IPS-NIHi7 (cell line): ENCODE measurements at regions not wholly inside any gene's neighbourhood (a gene's known extent, or its start where the extent isn't known, plus 50 kb on each side); places are given as distances from the start of the nearest gene placed in this dataset.
"Not testable (repeated sequence)": the region's sequence is repeated elsewhere in the genome, so short reads cannot be mapped to it uniquely, and the experiment has no call there.

Experiments
- DNase-seq: peaks from one replicate; pipeline ENCODE4 v3.0.0; 2012; ENCODE audit warnings: mixed read lengths; ENCODE audit errors: extremely low spot score

DNA sequence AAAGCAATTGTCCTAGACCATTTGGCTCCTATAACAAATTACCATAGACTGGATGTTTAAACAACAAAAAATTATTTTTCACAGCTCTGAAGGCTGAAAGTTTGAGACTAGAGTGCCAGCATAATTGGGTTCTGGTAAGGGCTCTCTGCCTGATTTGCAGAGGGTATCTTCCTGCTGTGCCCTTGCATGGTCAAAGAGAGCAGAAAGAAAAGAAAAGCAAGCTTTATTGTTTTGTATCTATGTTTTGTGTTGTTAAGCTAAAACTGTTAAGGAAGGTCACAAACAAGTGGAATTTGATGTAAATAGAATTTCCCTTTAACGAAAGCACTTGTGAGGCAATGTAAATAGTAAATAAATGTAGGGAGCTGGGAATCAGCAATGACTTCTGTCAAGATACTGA is 1031.0 kb upstream of the ATXN7L3B start:
- DNase-seq = no peak

DNA sequence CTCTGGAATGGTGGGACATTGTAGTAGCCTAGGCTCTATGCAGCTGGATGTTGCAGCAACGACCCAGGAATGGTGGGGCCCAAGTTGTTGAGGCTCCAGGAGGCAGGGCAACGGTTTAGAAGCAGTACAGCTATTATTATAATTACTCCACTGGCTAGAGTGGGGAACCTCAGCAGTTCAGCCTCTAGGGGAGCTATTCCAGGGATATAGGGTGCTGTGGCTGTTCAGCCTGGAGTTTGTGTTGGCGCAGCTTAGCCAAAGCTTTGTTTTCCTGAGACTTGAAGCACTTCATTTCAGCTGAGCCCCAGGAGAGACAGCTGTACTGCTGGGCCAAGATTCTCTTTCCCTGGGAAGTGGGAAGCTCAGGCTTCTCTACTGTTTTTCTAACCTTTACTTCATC is 1023.0 kb upstream of the ATXN7L3B start:
- DNase-seq = peak; percentile 29

DNA sequence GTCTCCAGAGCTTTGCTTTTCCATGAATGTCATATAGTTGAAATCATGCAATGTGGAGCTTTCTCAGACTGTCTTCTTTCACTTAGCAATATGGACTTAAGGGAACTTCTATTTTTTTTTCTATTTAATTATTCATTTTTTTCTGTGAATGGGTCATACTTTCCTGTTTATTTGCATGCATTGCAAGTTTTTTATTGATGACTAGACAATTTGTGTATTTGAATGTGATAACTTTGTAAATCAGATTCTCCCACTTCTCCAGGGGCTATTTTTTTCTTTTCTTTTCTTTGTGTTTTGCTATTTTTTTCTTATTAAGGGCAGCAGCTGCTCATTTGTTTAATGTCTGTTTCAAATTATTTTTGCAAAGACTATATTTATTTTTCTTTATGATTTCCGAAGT is 1019.8 kb upstream of the ATXN7L3B start:
- no peak for DNase-seq

DNA sequence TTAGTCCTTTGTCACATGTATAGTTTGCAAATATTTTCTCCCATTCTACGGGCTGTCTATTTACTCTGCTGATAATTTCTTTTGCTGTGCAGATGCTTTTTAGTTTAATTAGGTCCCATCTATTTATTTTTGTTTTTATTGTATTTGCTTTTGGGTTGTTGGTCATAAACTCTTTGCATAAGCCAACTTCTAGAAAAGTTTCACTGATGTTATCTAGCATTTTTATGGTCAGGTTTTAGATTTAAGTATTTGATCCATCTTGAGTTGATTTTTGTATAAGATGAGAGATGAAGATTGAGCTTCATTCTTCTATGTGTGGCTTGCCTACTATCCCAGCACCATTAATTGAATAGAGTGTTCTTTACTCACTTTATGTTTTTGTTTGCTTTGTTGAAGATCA is 1008.4 kb upstream of the ATXN7L3B start:
- DNase-seq = no peak

DNA sequence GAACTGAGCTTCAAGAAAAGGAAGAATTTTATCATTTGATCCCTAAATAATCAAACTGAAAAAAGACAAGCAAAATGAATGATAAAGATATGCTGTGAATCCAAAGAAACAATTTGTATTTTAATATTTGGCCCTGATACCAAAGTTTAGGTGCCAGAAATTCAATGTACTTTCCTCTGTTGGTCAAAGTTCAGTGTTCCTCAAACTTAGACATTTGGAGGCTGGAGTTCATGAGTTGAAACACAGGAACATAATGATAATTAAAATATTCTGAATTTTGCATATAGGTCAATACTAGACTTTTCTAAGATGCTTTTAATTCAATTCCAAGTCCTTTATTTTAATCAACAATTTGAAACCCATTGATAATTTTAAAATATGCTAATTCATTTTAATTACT is 1007.7 kb upstream of the ATXN7L3B start:
- DNase-seq = no peak

DNA sequence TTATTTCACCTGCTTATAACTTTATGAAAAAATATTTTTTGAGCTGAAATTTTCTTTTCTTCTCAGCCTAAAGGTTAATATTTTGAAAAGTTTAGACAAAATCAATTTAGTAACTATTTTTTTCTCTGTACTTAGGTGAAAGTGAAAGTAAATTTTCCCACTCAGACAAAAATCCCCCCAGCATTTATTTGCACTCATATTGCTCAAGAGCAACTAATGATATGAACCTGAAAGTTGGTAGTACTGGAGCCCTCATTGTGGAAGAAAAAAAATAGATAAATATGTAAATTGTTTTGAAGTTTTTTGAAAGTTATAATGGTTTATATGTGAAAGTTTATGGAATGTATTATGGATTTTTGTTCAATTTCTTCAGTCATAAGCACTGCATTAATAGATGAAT is 1005.9 kb upstream of the ATXN7L3B start:
- DNase-seq = no peak

DNA sequence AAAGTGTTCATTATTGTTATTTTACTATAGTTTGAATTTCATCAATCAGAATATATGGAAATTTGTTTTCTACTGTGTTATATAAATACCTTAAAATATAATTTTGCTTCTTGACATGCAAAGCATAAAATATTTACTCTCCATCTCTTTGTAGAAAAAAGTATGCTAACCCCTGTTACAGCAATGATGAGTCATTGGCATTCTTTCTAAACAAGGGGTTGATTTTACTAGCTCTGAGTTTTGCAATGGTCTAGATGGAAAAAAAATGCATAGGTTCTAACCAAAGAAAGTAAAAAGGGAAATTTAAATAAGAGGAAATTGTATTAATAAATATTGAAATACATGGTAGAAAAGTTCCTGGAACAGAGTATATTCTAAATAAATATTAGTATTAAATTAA is 990.2 kb upstream of the ATXN7L3B start:
- no peak for DNase-seq

DNA sequence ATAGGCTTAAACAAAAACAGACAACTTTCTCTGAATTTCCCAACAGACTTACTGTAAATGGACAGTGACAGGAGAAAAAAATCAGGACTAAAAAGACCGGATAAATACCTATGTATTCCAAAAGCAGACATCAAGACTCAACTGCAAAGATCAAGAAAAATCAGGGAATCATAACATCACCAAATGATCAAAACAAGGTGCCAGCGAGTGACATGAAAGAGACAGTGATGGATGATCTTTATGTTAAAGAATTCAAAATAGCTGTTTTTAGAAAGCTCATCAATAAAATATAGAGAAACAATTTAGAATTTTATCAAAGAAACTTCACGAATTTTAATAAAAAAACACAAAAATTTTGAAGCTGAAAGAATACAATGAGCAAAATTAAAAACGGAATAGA is 952.5 kb upstream of the ATXN7L3B start:
- no peak for DNase-seq

DNA sequence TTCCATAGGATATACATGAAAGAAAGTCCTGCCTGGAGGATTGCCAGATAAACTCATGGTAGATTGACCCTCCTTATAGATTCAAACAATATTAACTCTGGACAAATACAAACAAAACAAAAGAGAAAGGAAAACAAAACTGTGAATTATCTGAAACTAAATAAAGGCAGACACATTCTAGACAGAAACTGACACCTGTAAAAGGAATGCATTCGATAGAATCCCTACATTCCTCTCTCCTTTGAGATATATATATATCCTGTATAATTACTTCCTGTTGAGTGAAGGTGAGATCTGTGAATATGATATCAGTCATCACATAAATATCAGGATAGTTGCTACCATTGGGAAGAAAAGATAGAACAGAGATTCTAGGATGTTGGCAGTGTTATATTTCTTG is 948.4 kb upstream of the ATXN7L3B start:
- no peak for DNase-seq

DNA sequence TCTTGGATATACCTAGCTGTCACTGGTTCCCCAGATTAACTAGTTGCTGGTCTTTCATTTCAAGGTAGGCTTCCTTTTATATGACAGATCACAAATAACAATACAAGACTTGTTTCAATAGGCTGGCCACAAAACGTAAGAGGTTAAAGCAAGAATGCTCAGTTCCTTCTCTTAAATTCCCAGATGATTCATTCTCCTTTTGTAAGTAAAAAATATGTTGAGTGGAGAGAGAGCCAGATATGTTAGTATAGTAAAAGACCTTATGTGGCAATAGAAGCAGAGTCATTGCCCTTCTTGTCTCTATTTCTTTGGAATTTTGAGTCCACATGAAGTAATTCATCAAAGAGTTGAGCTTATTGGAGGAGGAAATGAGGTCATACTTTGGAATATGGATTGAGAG is 939.0 kb upstream of the ATXN7L3B start:
- DNase-seq = no peak

DNA sequence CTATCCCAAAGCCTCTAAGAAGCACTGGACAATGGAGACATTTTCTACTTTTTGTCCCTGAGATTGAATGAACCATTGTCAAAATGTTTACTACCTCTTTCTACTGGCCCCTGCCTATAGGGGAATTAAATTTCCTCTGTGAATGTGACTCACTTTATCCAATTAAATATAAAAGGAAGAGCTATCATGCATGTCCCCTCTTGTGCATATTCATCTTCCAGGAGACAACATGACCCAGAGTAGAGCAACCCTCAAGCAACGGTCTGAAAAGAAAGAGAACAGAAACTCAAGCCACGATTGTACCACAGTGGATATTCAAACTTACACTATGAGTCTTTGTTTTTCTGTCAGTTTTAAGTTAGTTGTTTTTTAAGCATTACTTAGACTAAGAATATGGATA is 938.4 kb upstream of the ATXN7L3B start:
- DNase-seq = no peak

DNA sequence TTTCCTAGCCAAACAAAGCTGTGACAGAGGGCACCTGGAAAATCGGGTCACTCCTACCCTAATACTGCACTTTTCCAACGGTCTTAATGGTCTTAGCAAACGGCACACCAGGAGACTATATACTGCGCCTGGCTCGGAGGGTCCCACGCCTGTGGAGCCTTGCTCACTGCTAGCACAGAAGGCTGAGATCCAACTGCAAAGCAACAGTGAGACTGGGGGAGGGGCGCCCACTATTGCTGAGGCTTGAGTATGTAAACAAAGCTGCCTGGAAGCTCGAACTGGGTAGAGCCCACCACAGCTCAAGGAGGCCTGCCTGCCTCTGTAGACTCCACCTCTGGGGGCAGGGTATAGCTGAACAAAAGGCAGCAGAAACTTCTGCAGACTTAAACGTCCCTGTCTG is 931.7 kb upstream of the ATXN7L3B start:
- DNase-seq = not testable (repeated sequence)

DNA sequence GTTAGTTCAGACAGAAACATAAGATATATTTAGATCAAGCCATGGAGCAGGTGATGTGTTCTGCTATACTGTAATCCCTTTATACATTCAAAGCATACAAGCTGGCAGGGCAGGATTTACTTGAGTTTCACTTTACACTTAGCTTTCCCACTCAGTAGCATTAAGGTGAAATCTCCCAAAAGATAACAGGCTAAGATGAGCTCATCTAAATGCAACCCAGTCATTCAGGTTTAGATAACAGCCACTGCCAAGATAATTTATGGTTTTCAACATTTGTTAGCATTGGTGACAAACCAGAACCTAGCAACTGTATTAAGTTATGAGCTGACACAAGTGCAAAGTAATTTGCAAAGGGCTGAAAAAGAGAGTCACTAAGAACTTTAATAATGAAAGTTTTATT is 925.1 kb upstream of the ATXN7L3B start:
- DNase-seq = peak; percentile 10

DNA sequence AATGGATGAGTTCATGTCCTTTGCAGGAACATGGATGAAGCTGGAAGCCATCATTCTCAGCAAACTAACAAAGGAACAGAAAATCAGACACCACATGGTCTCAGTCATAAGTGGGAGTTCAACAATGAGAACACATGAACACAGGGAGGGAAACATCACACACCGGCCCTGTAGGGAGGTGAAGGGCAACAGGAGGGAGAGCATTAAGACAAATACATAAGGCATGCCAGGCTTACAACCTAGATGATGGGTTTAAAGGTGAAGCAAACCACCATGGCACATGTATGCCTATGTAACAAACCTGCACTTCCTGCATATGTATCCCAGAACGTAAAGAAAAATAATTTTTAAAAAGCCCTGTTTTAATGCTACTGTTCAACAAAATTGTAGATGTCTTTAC is 914.2 kb upstream of the ATXN7L3B start:
- DNase-seq = no peak

DNA sequence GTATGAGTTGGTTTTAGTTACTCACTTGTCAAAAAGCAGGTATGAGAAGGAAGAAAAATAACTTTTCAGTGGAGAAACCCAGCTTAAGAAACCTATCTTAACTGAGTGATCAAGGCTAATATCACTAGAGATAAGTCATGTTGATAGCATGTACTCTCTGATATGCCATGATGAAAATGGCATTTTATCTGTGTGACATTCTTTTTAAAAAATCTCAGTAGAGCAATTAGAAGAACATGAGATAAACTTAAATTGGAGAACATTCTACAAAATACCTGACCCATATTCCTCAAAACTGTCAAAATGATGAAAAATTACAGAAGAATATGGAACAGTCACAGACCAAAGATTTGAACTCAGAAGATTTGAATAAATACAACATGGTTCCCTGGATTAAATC is 912.4 kb upstream of the ATXN7L3B start:
- DNase-seq = no peak

DNA sequence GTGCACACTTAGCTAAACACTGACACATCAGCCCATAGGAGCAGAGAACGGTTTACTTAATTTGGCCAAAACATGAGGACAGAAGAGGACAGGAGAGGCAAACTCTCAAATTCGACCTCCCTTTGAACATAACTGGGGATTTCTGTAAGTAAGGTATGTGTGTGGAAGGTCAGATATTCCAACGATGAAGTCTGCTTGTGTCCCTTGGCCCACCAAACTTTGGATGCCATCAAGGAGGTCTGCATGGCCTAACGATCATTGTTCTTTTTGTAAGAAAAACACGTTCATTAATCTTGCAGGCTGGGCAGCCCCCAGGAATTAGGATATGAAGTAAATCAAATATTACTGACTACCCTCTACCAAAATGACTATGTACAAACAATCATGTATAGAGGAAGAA is 908.5 kb upstream of the ATXN7L3B start:
- DNase-seq = no peak

DNA sequence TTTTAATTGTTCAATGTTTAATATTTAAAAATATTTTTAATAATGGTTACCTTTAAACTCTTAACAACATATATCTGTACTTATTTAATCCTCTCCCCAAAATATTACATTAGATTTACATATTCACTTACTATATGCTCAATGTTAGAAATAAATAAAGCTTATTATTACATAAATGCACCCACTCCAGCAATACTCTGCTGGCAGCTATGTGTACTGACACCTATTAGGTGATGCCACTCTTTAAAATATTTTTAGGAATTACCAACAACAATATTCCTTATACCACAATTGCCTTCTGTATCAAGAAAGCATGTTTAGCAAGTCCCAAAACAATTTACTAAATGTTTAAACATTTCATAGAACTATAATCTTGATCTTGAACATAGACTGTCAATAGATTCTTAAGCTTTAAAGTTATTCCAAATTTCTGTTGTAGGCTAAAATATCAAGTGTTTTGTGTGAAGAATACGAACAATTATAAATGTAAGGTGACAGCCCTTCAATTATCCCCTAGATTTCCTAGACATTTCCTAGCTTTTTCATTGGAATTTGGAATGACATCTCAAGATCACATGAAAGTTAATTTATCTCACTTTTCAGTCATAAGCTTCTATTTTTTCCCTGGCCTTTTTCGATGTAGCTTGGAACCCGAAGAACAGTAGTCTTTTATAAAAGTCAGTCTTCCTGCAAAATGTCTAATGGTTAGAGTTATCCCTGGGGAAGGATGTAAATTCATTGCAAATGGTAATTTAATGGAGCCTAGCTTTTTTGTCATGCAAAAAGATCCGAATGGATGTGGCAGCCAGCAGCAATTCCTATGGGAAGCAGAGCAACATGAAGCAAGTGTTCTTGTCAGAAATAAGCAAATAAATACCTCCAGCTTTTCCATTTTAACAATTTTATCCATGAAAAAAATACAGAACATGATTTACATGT is 907.5 kb upstream of the ATXN7L3B start:
- peak; percentile 18 for DNase-seq

DNA sequence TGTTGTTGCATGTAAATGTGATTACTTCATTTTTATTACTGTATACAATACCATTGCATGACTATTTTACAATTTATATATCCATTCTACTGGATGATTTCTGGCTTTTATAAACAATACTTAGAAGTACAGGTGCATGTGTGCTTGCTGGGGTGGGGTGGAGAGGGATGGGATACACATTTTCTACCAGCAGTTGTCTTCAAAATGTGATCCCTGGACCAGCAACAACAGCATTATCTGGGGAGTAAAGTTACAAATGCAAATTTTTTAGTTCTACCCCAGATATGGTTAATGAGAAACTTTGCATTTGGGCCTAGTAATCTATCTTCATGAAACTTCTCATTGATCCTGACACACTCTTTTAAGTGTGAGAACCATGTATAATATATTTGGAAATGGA is 905.4 kb upstream of the ATXN7L3B start:
- DNase-seq = no peak

DNA sequence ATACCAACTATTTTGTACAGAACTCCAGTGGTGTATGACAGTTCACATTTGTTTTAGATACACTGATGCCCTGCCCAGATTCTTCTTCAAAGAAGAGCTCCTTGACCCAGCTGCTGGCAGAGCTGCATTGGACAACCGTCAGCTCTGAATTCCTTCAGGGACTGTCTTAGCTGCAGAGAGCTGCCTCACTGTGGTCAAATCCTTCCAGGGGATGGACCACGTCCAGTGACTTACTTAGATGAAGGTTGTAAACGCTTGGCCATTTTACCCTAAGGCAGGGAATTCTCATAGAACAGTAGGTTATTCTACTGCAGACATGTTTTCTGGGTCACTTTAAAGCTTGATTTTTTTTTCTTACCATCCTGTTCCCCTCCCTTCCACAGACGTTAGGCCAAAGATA is 905.0 kb upstream of the ATXN7L3B start:
- DNase-seq = no peak

DNA sequence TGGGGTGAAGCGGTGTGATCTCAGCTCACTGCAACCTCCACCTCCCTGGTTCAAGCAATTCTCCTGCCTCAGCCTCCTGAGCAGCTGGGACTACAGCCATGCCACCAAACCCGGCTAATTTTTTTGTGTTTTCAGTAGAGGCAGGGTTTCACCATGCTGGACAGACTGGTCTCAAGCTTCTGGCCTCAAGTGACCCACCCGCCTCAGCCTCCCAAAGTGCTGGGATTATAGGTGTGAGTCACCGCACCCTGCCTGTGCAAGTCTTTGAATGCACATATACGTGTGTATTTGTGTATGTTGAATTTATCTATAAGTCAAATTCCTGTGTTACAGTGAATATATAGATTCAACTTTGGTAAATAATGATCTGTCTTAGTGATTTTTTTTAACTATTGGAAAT is 898.2 kb upstream of the ATXN7L3B start:
- not testable (repeated sequence) for DNase-seq

DNA sequence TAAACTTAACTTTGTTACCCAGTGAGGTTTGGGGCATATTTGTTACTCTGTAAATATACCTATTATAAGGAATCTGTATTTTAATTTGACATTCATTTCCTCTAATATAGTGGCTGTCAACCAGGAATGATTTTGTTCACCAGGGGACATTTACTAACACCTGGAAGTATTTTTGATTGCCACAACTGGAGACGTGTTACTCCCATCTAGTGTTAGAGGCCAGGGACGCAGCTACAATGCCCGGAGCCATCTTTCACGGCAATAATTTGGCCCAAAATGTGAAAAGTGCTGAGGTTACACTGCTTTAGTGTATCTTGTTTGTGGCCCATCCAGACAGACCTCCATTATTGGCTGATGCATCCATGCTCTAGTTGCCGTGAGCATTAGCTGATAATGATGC is 881.3 kb upstream of the ATXN7L3B start:
- no peak for DNase-seq

DNA sequence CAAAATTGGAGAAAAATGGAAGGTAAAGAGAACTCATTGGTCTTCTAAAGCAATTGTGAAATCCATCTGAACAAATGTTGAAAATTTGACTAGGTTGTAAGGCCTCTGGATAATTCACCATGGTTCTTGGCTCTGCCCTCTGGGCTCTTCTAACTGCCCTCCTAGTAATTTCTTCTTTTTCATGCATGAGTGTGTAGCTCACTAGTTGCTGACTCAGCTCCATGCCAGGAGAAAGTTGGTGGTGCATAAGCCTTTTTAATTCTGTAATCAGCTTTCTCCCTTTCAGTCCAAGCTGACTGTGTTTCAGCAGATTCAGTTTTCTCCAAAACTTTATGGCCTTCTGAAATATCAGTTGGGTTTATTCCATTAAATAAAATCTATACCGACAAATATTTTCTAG is 877.8 kb upstream of the ATXN7L3B start:
- DNase-seq = no peak

DNA sequence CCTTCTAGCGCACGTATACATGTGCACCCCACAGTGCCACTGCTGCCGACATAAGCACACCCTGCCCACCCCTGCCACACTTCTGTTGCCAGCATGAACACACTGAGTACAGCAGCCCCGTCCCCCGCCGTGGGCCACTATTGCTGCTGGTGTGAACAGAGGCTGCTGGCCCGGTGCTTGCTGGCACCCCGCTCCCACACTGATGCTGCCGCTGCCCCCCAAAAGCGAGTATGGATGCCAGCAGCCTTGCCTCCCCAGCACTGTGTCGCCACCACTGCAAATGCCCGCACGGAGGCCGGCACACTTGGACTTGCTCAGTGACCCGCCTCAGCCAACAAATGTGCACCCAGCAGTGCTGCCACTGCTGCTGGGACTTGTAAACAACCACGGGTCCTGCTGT is 872.4 kb upstream of the ATXN7L3B start:
- DNase-seq = no peak

DNA sequence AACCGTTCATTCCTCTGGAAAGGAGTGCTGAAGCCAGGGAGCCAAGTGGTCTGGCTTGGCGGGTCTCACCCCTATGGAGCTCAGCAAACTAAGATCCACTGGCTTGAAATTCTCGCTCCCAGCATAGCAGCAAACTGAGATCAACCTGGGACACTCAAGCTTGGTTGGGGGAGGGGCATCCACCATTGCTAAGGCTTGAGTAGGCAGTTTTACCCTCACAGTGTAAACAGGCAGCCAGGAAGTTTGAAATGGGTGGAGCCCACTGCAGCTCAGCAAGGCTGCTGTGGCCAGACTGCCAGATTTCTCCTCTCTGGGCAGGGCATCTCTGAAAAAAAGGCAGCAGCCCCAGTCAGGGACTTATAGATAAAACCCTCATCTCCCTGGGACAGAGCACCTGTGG is 866.1 kb upstream of the ATXN7L3B start:
- not testable (repeated sequence) for DNase-seq
